SW 1271 (cell line): ENCODE measurements at regions not wholly inside any gene's neighbourhood (a gene's known extent, or its start where the extent isn't known, plus 50 kb on each side); places are given as distances from the start of the nearest gene placed in this dataset.

Experiments
- DNase-seq, 2 experiments: peaks; one replicate each; lab custom pipeline; 2025; lab: John Stamatoyannopoulos, UW

DNA sequence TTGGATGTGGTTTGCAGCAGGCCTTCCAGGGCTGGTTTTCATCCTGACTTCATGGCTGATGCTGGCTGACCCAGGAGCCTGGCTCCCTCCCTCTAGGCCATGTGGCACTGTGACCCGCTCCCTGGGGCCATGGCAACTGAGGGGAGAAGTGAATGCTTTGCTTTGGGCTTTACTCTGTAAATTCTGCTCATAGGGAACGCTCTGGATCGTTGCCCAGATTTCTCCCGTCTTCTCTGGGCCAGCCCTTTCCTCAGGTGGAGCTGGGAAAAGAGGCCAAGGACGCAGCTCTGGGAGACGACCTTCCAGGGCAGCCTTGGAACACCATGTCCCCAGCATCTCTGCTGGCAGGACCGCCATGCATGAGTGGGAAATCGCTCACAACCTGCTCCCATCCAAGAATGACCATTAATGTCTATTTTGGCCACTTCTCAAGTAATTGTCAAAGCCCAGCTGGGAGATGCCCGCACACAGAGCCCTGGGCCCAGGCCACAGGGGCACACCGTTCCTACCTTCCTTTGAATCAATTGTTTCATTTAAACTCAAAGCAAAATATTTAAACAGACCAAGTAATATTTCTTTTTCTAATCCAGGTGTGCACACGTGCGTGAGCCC is 321.8 kb downstream of the TEX29 start:
- DNase-seq: no peak

DNA sequence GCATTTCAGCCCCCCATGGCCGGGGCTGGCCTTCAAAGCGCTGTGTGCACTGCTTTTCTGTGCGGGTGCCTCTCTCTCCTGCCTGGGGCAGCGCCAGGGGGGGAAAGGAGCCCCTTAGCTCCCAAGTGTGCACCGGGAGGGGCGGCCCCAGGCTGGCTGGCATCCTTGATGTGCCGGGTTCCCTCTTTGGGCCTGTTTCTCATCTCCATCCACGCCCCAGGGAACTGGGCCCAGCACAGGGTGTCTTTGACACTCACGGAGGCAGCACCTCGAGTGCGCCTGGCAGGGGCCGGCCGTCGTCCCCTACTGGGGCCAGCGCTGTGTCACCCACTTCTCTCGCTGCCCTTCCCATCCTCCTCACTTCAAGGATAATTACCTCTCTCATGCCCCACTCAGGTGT is 324.3 kb downstream of the TEX29 start:
- no peak for DNase-seq

DNA sequence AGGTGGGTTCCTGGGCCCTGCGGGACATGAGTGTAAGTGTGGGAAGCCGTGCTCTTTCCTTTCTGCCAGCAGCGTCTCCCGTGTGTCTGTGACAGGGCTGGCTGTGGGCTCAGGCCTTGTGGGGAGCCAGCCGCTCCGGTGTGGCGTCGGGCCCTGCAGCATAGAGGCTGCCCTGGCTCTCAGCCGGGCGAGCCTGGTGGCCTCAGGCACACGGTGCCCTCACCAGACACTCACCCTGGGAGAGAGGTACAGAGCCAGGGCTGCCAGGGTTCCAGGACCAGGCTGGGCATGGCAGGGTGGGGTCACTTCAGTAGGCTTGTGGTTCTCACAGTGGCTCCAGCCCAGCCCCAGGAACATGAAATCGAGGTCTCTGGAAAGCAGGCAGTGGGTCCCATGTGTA is 324.8 kb downstream of the TEX29 start:
- no peak for DNase-seq

DNA sequence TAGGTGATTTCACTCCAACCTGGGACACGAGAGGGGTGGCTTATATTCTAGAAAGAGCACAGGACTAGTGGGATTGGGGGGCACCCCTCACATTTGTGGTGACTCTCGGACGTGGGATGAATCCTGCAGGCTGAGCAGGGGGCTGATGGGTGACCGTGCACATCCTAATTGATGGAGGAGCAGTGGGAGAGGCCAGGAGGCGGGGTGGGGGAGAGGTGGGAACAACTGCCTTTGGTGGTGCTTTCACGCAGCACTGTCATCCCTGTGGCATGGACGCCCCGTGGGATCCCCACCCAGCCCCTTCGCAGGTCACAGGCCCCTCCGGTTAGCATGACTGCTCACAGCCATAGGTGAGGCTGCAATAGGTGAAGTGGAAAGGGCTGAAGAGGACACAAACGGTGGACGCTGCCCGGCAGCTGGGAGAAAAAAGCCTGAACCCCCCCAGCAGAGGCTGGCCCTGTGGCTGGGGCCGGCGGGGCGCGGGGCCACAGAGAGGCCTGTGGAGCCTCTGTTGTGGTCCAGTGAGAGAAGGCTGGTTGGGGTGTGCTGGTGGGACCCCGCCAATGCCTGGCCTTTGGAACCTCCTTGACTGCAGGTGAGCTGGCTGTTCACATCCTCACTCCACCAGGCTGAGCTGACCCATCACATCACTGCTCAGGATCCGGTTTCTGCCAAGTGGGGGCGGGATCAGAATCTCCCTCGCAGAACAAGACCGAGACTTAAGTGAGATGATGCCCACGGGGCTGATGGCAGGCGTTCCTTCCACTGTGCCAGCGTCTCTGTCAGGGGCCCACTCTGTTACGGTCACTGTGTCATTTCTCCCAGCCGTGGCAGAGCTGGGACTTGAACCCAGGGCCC is 325.4 kb downstream of the TEX29 start:
- no peak for DNase-seq

DNA sequence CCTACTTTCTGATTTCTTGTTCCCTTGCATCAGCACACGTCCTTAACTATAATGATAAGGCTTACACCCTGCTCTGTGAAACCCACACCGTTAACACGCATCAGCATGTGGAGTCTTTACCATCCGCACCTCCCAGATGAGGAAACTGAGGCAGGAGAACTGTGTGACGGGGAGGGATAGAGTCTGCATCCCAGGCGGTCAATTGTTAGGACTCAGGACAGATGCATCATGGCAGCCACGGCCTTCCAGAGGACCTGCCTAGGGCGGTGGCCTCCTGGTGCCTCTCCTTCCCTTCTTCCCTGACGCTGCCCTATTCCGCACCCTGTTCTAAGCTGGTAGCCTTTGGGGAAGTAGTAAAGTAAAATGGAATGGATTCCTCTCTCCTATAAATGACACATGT is 326.0 kb downstream of the TEX29 start:
- no peak for DNase-seq

DNA sequence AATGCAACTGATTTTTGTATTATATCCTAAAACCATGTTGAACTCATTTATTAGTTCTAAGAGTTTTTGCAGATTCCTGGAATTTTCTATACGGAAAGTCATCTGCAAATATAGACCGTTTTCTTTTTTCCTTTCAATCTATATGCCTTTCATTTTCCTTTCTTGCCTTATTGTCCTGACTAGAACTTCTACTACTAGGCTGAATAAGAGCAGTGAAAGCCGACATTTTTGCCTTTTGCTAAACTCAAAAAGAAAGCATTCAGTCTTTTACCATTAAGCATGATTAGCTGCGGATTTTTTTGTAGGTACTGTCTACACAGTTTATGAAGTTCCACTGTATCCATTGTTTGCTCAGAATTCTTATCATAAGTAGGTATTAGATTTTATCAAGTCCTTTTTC is 328.4 kb downstream of the TEX29 start:
- DNase-seq: no peak

DNA sequence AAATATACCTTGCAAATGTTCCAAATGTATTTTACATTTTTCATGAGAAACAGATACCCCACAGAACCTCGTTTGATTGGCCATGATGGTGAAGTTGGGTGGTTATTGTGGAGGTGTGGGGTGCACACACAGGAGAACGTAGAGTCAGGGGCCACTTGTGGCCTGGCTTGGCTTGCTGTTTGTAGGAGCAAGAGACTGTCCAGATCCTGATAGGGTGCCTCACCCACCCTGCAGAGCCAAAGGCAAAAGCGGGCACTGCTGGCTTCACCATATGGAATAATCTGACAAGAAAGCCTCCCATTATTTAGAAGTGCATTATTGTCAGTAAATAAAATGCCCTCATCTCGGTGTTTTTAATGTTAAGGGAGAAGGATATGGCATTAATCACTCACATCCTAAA is 330.2 kb downstream of the TEX29 start:
- DNase-seq: no peak

DNA sequence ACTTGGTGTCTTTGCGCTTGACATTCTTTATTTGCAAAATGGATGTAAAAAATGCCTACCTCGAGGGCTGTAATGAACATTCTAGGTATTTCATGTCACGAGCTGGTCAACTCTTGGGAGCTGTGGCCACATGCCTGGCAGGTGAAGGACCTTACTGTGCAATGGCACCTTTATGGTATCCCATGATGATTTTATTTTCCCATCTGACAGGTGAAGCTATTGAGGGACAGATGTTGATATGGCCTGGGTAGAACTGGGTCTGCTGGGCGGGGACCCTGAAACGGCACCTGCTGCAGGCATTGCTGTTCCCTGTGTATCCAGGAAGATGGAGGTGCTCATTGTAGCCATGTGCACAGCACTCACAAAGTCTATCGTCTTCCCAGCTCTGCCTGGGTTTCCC is 332.2 kb downstream of the TEX29 start:
- DNase-seq: no peak

DNA sequence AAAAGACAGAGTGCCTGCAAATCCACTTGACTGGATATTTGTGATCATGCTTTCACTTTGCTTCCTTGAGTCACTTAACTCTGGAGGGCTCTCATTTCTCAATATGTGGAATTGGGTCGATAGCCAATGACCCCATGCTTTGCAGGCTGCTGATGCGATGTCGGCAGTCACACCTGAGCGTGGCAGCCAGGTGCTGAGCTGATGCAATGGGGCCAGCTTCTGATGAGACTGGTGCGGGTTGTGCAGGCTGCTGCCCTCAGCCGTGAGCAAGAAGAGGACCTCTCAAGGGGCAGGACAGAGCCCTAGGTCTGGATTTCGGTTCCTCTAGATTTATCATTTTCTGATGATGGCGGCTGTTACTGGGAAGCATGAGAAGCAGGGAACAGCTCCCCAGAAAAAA is 334.1 kb downstream of the TEX29 start:
- no peak for DNase-seq

DNA sequence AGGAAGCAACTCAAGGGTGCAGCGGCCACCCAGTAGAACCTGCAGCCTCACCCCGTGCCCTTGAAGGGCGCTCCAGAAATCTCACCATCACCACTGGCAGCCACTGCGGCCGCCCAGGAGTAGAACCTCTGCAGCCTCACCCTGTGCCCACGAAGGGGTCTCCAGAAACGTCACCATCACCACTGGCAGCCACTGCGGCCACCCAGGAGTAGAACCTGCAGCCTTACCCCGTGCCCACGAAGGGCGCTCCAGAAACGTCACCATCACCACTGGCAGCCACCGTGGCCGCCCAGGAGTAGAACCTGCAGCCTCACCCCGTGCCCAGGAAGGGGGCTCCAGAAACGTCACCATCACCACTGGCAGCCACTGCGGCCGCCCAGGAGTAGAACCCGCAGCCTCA is 336.0 kb downstream of the TEX29 start:
- no peak for DNase-seq

DNA sequence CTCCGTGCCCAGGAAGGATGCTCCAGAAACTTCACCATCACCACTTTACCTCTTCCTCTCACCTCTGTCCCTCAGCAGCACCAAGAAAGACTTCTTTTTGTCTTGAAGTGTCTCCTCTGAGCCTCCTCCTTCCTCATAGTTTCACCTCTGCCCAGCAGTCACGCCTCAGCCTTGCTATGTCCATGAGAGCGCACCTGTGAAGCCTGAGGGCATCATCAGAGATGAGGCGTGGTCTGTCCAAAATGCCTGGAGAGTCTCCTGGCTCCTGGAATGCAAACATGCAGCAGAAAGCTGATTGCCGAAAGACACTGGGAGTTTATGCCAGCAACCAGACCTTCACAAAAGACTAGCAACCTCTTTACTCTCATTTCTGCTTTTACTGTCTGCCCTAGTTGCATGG is 336.6 kb downstream of the TEX29 start:
- no peak for DNase-seq

DNA sequence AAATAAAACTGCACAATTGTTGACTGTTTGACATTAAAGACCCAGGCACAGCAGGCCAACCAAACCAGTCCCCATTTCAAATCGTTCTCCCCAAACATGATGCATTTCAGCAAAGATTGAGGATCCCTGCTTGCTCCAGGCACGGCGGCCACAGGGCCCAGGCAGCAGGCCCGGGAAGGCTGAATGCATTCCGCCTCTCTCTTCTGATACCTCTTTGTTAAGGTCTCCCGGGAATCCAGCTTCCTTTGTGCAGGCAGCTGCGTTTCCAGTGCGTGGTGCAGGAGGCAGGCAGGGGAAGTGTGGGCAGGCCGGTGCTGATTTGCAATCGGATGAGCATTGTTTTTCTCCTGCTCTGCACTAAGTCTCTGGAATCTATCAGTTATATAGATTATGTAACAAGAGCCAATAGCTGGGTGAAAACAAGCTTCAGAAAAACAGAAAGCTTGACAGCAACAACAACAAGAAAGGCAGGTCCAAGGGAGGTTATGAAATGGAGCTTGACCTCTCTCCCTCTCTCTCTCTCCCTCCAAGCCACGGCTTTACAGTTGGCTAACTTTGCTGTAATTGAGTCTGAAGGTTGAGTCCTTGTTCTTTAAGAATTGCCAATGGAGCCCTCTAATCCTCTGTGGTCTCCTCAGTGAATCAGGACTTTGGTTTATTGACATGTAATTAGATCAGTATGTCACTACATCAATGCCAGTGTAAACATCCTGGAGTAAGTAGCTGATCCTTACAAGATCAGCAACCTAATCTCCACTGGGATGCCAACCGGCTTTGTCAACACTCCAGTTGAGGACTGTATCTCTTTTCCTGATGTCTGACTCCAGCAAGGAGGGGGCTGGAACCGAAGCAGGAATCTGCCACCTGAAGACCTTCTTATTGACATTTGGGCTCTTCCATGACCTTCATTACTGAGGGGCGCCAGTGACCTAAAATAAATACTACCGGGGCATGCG is 338.0 kb downstream of the TEX29 start:
- no peak for DNase-seq

DNA sequence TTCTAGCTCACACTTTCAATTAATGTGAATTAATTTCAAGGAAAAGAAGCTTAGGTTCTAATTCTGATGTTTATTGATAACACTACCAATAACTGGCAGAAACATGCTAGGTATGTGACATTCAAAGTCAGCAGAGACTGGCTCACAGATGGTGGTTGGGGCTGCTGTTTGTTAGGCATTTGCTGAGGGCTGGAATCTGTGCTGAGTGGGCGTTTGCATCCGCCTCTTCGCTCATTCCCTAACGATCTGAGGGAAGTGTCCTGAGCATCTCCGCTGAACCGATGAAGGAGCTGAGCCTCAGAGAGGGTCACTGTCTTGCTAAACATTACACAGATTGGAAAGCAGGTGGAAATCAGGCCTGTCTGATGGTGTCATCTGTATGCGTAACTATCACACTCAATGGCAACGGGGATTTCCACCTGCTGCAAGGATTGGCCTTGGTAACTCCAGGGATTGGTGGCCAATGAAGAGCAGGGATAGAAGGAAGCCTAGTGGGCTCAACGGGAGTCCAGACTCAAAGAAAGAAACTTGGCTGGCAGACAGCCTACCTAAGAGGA is 338.9 kb downstream of the TEX29 start:
- no peak for DNase-seq

DNA sequence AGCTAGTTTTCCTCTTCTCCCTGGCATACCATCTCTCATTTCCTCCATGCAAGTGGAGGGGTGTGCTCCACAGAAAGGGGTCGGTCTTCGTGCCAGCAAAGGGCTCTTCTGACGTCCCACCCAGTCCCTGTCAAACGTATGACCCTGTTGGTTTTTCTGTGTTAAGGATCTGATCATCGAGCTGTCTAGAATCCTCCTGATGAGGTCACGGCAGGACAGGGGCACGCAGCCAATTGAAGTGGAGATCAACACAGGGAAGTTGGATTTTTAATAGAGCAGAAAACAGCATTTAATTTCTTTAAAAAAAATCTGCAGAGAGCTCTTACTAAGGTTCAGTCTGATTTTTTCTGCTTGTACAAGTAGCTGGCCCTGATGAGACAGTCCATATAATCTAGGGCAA is 339.4 kb downstream of the TEX29 start:
- no peak for DNase-seq

DNA sequence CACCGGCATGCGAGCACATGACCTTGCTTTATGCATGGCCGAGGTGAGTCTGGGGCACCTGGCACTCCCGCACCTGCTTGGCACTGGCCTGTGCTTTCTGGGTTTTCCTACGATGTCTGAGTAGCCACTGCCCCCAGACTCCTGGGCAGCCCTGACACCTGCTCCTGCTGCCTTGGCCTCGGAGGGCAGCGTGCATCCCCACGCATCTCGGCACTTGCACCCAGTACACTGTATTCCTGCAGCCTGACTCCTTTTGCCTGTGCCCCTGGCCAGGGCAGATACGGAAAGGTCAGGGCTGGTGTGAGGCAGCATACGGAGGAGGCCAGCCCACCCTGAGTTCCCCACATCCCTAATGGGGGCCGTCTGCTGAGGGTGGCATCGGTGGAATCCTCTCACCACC is 340.6 kb downstream of the TEX29 start:
- DNase-seq: no peak

DNA sequence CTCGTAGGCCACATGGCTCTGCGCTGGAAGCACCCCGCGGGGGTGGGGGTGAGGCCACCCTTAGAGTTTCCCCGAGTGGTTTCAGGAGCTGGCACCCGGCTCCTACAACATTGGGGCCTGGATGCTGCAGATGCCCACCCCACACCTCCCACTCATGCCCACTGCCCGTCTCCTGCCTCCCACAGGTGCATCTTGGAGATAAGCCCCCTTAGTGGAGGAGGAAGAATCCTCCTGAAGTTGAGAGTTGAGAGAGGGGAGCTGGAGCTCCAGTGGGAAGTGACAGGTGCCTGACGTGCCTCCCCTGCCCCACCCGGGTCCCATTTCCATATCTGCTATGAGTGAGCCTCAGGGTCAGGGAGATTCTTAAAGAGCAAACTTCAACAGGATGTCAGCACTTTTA is 341.3 kb downstream of the TEX29 start:
- no peak for DNase-seq

DNA sequence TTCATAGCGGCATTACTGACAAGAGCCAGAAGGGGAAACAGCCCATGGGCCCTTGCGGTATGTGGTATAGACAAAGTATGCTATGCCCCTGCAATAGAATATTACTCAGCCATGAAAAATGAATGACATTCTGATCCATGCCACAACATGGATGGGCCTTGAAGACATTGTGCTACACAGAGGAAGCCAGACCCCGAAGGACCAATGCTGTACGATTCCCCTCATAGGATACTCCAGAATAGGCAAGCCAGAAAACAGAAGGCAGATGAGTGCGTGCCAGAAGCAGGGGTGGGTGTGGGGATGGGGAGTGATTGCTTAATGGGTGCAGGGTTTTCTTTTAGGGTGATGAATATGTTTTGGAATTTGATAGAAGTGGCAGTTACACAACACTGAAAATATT is 342.0 kb downstream of the TEX29 start:
- no peak for DNase-seq

DNA sequence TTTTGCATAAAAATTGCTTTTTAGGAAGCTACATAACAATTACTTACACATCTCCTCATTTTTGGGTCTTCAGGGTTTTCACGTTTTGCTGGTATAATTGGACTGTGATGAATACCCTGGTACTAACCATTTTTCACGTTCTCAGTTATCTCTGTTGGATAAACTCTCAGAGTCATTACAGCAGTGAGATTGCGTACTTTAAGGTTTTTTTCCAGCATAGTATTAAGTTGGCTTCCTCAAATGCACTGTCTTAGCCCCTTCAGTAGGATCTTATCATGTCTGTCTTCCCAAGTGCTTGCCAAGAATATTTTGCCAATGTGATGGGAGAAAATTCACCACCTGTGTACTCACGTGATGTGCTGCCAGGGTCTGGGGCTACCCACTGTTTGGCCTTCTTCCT is 342.5 kb downstream of the TEX29 start:
- DNase-seq: no peak

DNA sequence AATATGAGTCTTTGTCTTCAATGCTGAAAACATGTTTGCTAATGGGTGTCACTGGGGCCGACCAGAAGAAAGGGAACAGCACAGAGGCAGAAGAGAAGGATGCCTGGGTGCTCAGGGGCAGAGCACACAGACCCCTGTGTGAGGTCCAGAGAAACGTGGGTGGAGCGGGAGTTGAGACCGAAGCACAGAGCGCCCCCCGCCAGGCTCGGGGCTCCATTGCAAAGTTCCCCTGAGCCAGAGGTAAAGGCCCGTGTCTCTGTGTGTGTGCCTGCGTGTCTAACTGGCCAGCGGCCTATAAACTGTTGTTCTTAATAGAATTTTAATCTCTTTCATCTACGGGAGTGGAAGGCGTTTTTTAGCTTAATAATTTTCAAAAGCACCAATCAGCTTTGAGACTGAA is 343.1 kb downstream of the TEX29 start:
- no peak for DNase-seq

DNA sequence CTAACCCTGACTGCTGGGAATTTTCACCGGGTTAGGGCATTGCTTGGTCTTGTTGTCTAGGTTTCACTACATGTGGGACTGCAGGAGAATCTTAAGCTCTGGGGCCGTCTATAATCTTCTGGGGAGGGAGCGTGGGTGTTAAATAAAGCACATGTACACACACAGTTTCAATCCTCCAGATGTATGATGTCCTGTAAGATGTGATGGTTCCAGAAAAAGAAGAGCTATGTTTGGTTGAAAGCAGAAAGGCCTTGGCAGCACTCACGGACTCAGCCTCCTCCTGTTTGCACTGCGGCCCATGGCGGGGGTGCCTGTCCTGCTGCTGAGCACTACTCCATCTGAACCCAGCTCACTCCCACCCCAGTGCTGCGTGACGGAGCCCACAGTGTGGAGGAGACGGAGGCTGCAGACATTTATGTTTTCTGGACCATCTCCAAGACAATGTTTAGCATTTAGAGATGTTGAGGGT is 343.5 kb downstream of the TEX29 start:
- no peak for DNase-seq

DNA sequence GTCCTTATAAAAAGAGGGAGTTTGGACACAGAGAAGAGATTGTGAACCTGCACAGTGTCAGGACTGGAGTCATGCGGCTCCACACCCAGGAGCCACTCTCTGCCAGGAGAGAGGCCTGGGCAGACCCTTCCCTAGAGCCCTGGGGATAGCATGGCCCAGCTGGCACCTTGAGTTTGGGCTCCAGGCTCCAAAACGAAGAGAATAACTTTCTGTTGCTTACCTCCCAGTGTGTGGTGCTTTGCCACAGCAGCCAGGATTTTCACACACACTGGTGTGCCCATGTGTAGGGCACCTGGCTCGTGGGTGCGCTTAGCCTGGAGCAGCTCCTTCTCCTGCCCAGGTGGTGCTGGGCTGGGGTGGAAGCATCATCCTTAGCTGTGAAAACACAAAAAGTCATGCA is 344.3 kb downstream of the TEX29 start:
- no peak for DNase-seq

DNA sequence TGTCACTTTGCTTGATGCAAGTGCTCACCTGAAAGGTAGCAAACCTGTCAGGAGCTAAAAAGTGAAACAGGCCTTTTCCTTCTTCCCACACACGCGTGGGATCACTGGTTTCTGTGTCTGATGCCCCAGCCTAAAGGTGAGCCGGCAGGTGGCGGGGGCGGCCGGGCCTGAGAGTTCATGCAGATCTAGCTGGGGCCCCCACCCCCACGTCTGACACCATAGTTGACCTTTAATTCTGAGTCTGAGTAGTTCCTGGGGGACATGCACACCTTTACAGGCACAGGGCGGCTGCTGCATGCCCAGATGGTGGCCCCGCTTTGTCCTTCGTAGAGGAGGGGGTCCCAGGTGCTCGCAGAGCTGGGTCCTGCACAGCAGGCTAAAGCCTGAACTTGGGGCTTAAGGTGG is 345.3 kb downstream of the TEX29 start:
- DNase-seq: no peak
